ENCODE measurements at regions not wholly inside any gene's neighbourhood (a gene's known extent, or its start where the extent isn't known, plus 50 kb on each side); places are given as distances from the start of the nearest gene placed in this dataset.

DNA sequence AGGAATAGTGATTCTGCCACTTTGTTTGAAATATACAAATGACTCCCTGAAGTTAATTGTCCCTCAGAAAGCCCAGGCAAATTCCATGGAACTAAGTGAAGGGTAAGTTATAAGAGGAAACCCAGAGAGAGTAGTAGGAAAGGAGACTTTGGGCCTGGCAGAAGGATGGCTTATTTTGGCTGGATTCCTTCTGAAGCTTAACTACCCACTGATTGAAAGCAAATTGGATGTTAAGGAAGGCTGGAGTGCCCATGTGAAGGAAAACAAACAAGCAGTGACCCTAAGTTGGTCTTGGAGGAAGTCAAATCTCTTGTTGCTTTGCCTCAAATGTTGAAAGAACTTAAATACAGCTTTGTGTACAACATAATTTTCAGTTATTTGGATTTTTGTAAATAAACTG lies 1106.4 kb upstream of the ZEB2 start:
- Histone ChIP-seq H3K4me1 (ENCODE audit: insufficient read depth, low read length, poor library complexity, severe bottlenecking) (no peaks in the 10 kb centered on the region), H3K36me3 (ENCODE audit: insufficient read depth, low read length, poor library complexity, severe bottlenecking) (no peaks in the 10 kb centered on the region), H3K4me3 (ENCODE audit: low read depth, low read length, poor library complexity, severe bottlenecking) (no peak overlapping the region), H3K9me3 (ENCODE audit: low read depth, low read length, poor library complexity, severe bottlenecking) (no peaks in the 10 kb centered on the region), H3K27ac (ENCODE audit: low read depth, low read length, poor library complexity, severe bottlenecking) (no peak overlapping the region), H3K27me3 (replicated peaks; ENCODE audit: insufficient read depth, low read depth, low read length, poor library complexity) (no peaks in the 10 kb centered on the region)
- CTCF ChIA-PET: no interaction called here
- no peak for DNase-seq (ENCODE audit: low spot score)
- POLR2A ChIA-PET (ENCODE audit: low non-redundant PET): no interaction called here
- intact Hi-C loops (cut with micrococcal nuclease; ENCODE audit: unreplicated experiment): no loop called here
- no TSS peak for BruUV-seq (replicated peaks)
- TF ChIP-seq, protein P1, sequence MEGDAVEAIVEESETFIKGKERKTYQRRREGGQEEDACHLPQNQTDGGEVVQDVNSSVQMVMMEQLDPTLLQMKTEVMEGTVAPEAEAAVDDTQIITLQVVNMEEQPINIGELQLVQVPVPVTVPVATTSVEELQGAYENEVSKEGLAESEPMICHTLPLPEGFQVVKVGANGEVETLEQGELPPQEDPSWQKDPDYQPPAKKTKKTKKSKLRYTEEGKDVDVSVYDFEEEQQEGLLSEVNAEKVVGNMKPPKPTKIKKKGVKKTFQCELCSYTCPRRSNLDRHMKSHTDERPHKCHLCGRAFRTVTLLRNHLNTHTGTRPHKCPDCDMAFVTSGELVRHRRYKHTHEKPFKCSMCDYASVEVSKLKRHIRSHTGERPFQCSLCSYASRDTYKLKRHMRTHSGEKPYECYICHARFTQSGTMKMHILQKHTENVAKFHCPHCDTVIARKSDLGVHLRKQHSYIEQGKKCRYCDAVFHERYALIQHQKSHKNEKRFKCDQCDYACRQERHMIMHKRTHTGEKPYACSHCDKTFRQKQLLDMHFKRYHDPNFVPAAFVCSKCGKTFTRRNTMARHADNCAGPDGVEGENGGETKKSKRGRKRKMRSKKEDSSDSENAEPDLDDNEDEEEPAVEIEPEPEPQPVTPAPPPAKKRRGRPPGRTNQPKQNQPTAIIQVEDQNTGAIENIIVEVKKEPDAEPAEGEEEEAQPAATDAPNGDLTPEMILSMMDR (conservative IDR thresholded peaks at IDR 0.05; ENCODE audit: low read depth, low read length): no peak
- no peak for TF ChIP-seq EZH2 (IDR thresholded peaks at IDR 0.05; ENCODE audit: borderline replicate concordance, low read depth, low read length, poor library complexity, severe bottlenecking)

DNA sequence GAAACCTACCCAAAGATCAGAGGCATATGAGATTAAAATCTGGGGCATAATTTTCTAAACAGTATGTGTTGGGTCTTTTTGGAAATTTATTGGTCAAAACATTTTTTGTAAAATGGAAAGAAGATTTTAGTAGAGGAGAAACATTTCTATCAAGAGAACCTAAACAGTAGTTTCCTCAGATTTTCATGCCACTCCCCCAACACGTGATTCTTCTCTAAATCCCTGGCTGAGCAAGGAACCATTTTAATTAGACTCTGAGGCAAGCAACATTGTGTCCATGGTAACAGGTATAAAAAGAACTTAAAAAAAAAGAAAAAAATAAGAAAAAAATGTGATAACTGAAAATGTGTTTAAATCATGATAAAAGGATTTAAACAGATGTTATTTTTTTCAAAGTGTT lies 1105.2 kb upstream of the ZEB2 start:
- TF ChIP-seq, protein P1 (conservative IDR thresholded peaks at IDR 0.05; ENCODE audit: low read depth, low read length): no peak
- no peak for TF ChIP-seq EZH2 (IDR thresholded peaks at IDR 0.05; ENCODE audit: borderline replicate concordance, low read depth, low read length, poor library complexity, severe bottlenecking)
- Histone ChIP-seq H3K4me1 (ENCODE audit: insufficient read depth, low read length, poor library complexity, severe bottlenecking) (no peaks in the 10 kb centered on the region), H3K4me3 (ENCODE audit: low read depth, low read length, poor library complexity, severe bottlenecking) (no peak overlapping the region), H3K27me3 (replicated peaks; ENCODE audit: insufficient read depth, low read depth, low read length, poor library complexity) (no peaks in the 10 kb centered on the region), H3K9me3 (ENCODE audit: low read depth, low read length, poor library complexity, severe bottlenecking) (no peaks in the 10 kb centered on the region), H3K36me3 (ENCODE audit: insufficient read depth, low read length, poor library complexity, severe bottlenecking) (no peaks in the 10 kb centered on the region), H3K27ac (ENCODE audit: low read depth, low read length, poor library complexity, severe bottlenecking) (no peak overlapping the region)
- intact Hi-C loops (cut with micrococcal nuclease; ENCODE audit: unreplicated experiment): no loop called here
- ChIA-PET CTCF (no interaction called here), POLR2A (ENCODE audit: low non-redundant PET) (no interaction called here)
- no peak for DNase-seq (ENCODE audit: low spot score)
- BruUV-seq (replicated peaks): no TSS peak

GRCh38 chr2:145623136-145623535 lies 1103.2 kb upstream of the ZEB2 start:
- no peak overlapping the region for H3K4me3 ChIP-seq (ENCODE audit: low read depth, low read length, poor library complexity, severe bottlenecking)
- no peaks in the 10 kb centered on the region for H3K36me3 ChIP-seq (ENCODE audit: insufficient read depth, low read length, poor library complexity, severe bottlenecking)
- no peak for DNase-seq (ENCODE audit: low spot score)
- intact Hi-C loops (cut with micrococcal nuclease; ENCODE audit: unreplicated experiment): no loop called here
- TF ChIP-seq, protein P1 (conservative IDR thresholded peaks at IDR 0.05; ENCODE audit: low read depth, low read length): no peak
- TF ChIP-seq EZH2 (IDR thresholded peaks at IDR 0.05; ENCODE audit: borderline replicate concordance, low read depth, low read length, poor library complexity, severe bottlenecking): no peak
- H3K27ac ChIP-seq (ENCODE audit: low read depth, low read length, poor library complexity, severe bottlenecking): no peak overlapping the region
- no peaks in the 10 kb centered on the region for H3K27me3 ChIP-seq (replicated peaks; ENCODE audit: insufficient read depth, low read depth, low read length, poor library complexity)
- BruUV-seq (replicated peaks): no TSS peak
- ChIA-PET CTCF (no interaction called here), POLR2A (ENCODE audit: low non-redundant PET) (no interaction called here)
- H3K9me3 ChIP-seq (ENCODE audit: low read depth, low read length, poor library complexity, severe bottlenecking): no peaks in the 10 kb centered on the region
- no peaks in the 10 kb centered on the region for H3K4me1 ChIP-seq (ENCODE audit: insufficient read depth, low read length, poor library complexity, severe bottlenecking)
